ENCODE measurements at regions not wholly inside any gene's neighbourhood (a gene's known extent, or its start where the extent isn't known, plus 50 kb on each side); places are given as distances from the start of the nearest gene placed in this dataset.

- no peak for DNase-seq
- no peak for ATAC-seq
Observed at GRCh38 chr11:122360875-122361274, 244.9 kb upstream of the BLID start.

GRCh38 chr11:122359081-122359571 is 243.1 kb upstream of the BLID start:
- Mint-ChIP-seq H3K27me3 (no peaks in the 10 kb centered on the region), H3K27ac (no peak overlapping the region), H3K4me3 (no peak overlapping the region), H3K9me3 (peaks cover 0 to 7% of the 10 kb centered on the region in 2 donors), H3K4me1 (no peaks in the 10 kb centered on the region)
- ATAC-seq: no peak
- DNase-seq: no peak

More at GRCh38 chr11:122360875-122361274, 244.9 kb upstream of the BLID start:
- Mint-ChIP-seq H3K4me3 (no peak overlapping the region), H3K27ac (no peak overlapping the region), H3K9me3 (peaks cover 0 to under 1% of the 10 kb centered on the region in 2 donors), H3K27me3 (no peaks in the 10 kb centered on the region), H3K4me1 (no peaks in the 10 kb centered on the region)

GRCh38 chr11:122358292-122358691 is 242.3 kb upstream of the BLID start:
- ATAC-seq: no peak
- H3K27ac Mint-ChIP-seq: no peak overlapping the region
- H3K9me3 Mint-ChIP-seq: peaks cover 0 to 7% of the 10 kb centered on the region in 2 donors
- H3K4me3 Mint-ChIP-seq: no peak overlapping the region
- no peaks in the 10 kb centered on the region for H3K4me1 Mint-ChIP-seq
- H3K27me3 Mint-ChIP-seq: no peaks in the 10 kb centered on the region
- no peak for DNase-seq

- DNase-seq: no peak
- H3K27ac Mint-ChIP-seq: no peak overlapping the region
- peaks cover 0 to 7% of the 10 kb centered on the region in 2 donors for H3K9me3 Mint-ChIP-seq
- H3K4me3 Mint-ChIP-seq: no peak overlapping the region
- no peaks in the 10 kb centered on the region for H3K4me1 Mint-ChIP-seq
- no peak for ATAC-seq
- H3K27me3 Mint-ChIP-seq: no peaks in the 10 kb centered on the region
Observed at GRCh38 chr11:122355968-122356367, 240.0 kb upstream of the BLID start.

- Mint-ChIP-seq H3K9me3 (peaks cover 0 to 7% of the 10 kb centered on the region in 2 donors), H3K27ac (no peak overlapping the region), H3K4me1 (no peaks in the 10 kb centered on the region), H3K4me3 (no peak overlapping the region), H3K27me3 (no peaks in the 10 kb centered on the region)
- DNase-seq (no peak), ATAC-seq (no peak)
Observed at GRCh38 chr11:122354025-122354697, 238.1 kb upstream of the BLID start.

- ATAC-seq: no peak
- no peak for DNase-seq
- Mint-ChIP-seq H3K9me3 (peaks cover 0 to 7% of the 10 kb centered on the region in 2 donors), H3K27me3 (no peaks in the 10 kb centered on the region), H3K4me3 (no peak overlapping the region), H3K4me1 (no peaks in the 10 kb centered on the region), H3K27ac (no peak overlapping the region)
Observed at GRCh38 chr11:122353561-122353960, 237.5 kb upstream of the BLID start.

- Mint-ChIP-seq H3K27me3 (no peaks in the 10 kb centered on the region), H3K4me3 (no peak overlapping the region), H3K9me3 (no peaks in the 10 kb centered on the region), H3K27ac (no peak overlapping the region), H3K4me1 (no peaks in the 10 kb centered on the region)
- ATAC-seq: no peak
- no peak for DNase-seq
Observed at GRCh38 chr11:122348659-122349409, 232.8 kb upstream of the BLID start.

GRCh38 chr11:122346006-122346405 is 230.0 kb upstream of the BLID start:
- no peak for DNase-seq
- no peak overlapping the region for H3K4me3 Mint-ChIP-seq
- no peaks in the 10 kb centered on the region for H3K4me1 Mint-ChIP-seq
- no peaks in the 10 kb centered on the region for H3K9me3 Mint-ChIP-seq
- no peak for ATAC-seq
- no peak overlapping the region for H3K27ac Mint-ChIP-seq
- H3K27me3 Mint-ChIP-seq: no peaks in the 10 kb centered on the region

- DNase-seq: no peak
- no peak overlapping the region for H3K4me3 Mint-ChIP-seq
- no peaks in the 10 kb centered on the region for H3K4me1 Mint-ChIP-seq
- H3K27me3 Mint-ChIP-seq: no peaks in the 10 kb centered on the region
- no peak for ATAC-seq
- no peak overlapping the region for H3K27ac Mint-ChIP-seq
- H3K9me3 Mint-ChIP-seq: no peaks in the 10 kb centered on the region
Observed at GRCh38 chr11:122345586-122345985, 229.6 kb upstream of the BLID start.

GRCh38 chr11:122344215-122344614 is 228.2 kb upstream of the BLID start:
- Mint-ChIP-seq H3K4me3 (no peak overlapping the region), H3K27me3 (no peaks in the 10 kb centered on the region), H3K27ac (peak overlapping the region in 1 of 2 donors; percentile 6), H3K4me1 (no peaks in the 10 kb centered on the region), H3K9me3 (no peaks in the 10 kb centered on the region)
- DNase-seq (no peak), ATAC-seq (no peak)

- no peaks in the 10 kb centered on the region for H3K9me3 Mint-ChIP-seq
- H3K4me3 Mint-ChIP-seq: no peak overlapping the region
- no peaks in the 10 kb centered on the region for H3K27me3 Mint-ChIP-seq
- no peaks in the 10 kb centered on the region for H3K4me1 Mint-ChIP-seq
- DNase-seq: no peak
- ATAC-seq: no peak
- H3K27ac Mint-ChIP-seq: no peak overlapping the region
Observed at GRCh38 chr11:122343210-122343609, 227.2 kb upstream of the BLID start.

GRCh38 chr11:122342089-122342744 is 226.2 kb upstream of the BLID start:
- H3K4me1 Mint-ChIP-seq: no peaks in the 10 kb centered on the region
- no peaks in the 10 kb centered on the region for H3K27me3 Mint-ChIP-seq
- H3K27ac Mint-ChIP-seq: peak overlapping the region in 1 of 2 donors; percentile 42
- H3K4me3 Mint-ChIP-seq: no peak overlapping the region
- DNase-seq (no peak), ATAC-seq (no peak)
- no peaks in the 10 kb centered on the region for H3K9me3 Mint-ChIP-seq

- ATAC-seq: no peak
Observed at GRCh38 chr11:122341477-122341876, 225.5 kb upstream of the BLID start.

GRCh38 chr11:122340607-122341290 is 224.7 kb upstream of the BLID start:
- no peak overlapping the region for H3K27ac Mint-ChIP-seq
- no peaks in the 10 kb centered on the region for H3K9me3 Mint-ChIP-seq
- H3K27me3 Mint-ChIP-seq: no peaks in the 10 kb centered on the region
- ATAC-seq: no peak
- no peak overlapping the region for H3K4me3 Mint-ChIP-seq
- no peak for DNase-seq
- H3K4me1 Mint-ChIP-seq: no peaks in the 10 kb centered on the region

More at GRCh38 chr11:122341477-122341876, 225.5 kb upstream of the BLID start:
- no peak overlapping the region for H3K4me3 Mint-ChIP-seq
- no peaks in the 10 kb centered on the region for H3K4me1 Mint-ChIP-seq
- no peak overlapping the region for H3K27ac Mint-ChIP-seq
- DNase-seq: no peak
- H3K27me3 Mint-ChIP-seq: no peaks in the 10 kb centered on the region
- H3K9me3 Mint-ChIP-seq: no peaks in the 10 kb centered on the region

- Mint-ChIP-seq H3K4me3 (no peak overlapping the region), H3K27ac (no peak overlapping the region), H3K9me3 (no peaks in the 10 kb centered on the region), H3K27me3 (no peaks in the 10 kb centered on the region), H3K4me1 (no peaks in the 10 kb centered on the region)
- DNase-seq: no peak
- ATAC-seq: no peak
Observed at GRCh38 chr11:122339436-122340060, 223.5 kb upstream of the BLID start.

All from stimulated activated naive CD8-positive, alpha-beta T cell treated with anti-CD3 and anti-CD28 coated beads, Interleukin-15, amount 100 ng/mL, for 72 hours (primary cell).